Right kidney (tissue), 1 donor: ENCODE measurements at regions not wholly inside any gene's neighbourhood (a gene's known extent, or its start where the extent isn't known, plus 50 kb on each side); places are given as distances from the start of the nearest gene placed in this dataset.

Source experiments
- DNase-seq: peaks from one replicate; pipeline ENCODE4 v3.0.0-alpha.2; 2016

DNA sequence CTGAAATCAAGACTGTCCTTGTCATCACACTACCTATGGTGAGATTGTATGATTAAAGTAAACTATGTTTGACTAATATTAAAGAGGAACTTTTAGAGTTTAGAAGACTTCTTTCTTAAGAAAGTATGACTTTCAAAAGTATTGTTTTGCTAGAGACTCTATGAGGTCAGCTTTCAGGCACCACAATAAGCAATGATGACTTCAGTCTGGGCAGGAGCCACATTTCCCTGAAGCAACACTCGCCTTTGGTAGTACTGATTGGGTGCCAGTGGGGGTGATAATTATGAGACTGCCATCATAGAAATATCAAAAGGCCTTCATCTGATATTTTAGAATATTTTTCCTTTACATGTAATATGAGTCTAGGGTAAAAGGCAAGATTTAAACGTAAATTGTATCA, 212.6 kb downstream of the DTHD1 start:
- no peak for DNase-seq

DNA sequence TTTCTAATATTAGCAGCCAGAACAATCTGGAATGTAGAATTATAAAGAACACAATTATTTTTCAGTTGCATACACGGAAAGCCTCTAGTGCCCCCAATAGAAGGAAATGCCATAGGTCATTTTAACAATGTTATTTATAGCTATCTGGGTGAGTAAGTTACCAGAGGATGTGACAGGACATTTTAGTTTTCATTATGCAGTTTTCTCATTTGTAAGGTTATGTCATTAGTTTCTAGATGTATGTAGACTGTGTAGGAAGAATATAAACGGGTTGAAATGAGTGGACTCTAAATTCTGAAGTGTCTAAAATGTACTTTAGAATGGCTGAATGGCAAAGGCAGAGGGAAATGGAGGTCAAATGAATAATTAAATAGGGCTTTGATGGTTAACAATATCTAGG, 213.3 kb downstream of the DTHD1 start:
- DNase-seq, result no peak

DNA sequence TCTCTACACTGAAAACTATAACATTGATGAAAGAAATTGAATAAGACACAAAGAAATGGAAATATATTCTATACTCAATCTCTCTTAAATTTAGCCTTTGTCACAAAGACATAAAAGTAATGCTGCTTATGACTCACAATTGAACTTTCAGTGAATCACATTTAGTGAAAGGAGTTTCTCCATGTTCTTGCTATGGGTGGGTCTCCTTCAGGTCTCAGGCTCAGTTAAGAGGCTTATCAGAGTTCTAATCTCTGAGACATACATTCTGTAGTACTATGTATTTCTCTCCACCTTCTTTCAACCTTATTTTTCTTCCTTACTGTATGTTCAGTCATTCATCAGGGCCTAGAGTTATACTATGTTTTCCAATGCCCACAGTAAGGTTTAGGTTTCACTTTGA, 220.9 kb downstream of the DTHD1 start:
- DNase-seq, result no peak

DNA sequence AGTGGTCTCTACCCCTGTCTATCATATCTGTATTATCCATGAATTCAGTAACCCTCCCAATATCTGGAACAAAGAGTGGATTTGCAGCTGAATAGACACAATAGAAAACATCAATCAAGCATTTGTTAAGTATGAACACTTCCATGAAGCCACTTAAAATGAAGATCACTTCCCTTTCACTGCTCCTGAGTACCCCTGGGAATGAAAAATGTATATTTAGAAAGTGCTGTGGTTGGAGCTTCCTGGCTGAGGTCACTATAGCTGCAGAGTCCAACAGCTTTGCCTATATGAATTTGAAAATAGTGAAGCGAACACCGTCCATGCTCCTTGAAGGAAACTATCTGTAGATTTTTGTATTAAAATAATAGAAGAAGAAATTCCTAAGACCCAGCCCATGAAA, 227.0 kb downstream of the DTHD1 start:
- no peak for DNase-seq

DNA sequence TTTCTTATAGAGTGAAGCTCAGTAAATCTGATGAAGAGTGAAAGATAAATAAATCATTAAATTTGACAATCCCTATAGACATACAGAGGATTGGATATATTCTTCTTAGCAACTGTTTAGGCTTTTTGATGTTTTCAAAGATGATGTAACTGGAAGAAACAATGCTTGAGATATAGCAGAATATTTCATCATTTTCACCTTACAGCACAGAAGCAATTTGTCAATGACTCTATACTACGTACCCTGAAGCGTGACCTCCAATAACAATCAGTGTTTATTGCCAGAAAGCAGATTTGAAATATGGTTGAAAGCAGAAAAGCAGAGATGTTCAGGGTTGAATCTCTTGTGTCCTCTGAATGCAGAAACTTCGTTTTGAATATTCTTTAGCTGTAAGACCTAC, 228.4 kb downstream of the DTHD1 start:
- no peak for DNase-seq

DNA sequence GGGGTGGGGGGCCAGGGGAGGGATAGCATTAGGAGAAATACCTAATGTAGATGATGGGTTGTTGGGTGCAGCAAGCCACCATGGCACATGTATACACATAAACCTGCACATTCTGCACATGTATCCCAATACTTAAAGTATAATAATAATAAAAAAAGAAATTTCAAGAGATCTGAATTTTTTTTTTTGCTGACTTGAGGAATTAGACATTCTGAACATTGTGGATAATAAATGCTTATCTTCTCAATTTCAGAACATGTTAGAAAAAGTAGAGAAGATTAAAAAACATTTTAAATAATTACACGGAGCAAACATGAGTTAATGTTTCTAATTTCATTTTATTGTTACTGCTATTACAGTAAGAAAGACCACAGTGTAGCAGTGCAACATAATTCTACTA, 230.4 kb downstream of the DTHD1 start:
- DNase-seq, result no peak

DNA sequence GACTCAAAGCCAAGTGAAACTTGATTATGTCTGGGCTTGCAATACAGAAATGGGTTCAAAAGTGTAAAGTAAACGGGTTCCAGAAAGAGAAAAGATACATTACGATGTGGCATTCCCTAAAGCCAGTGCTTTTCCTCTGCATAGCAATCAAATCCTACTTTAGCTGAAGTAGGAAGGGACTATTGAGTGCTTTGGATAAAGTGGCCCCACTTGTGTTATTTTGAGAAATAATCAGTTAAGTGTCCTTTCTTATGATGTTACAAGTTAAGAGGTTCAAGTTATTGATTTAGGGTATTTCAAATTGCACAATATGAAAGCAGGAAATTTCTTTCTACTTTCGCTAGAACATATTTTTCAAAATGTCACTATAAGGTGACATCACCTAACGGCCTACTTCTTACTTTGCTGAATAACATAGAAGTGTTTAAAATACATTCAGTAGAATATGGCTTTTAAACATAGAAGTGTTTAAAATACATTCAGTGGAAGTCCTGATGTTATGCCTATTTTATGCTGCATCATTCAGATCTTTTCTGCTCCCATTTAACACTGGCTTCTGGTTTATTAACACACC, 235.2 kb downstream of the DTHD1 start:
- DNase-seq, result no peak

DNA sequence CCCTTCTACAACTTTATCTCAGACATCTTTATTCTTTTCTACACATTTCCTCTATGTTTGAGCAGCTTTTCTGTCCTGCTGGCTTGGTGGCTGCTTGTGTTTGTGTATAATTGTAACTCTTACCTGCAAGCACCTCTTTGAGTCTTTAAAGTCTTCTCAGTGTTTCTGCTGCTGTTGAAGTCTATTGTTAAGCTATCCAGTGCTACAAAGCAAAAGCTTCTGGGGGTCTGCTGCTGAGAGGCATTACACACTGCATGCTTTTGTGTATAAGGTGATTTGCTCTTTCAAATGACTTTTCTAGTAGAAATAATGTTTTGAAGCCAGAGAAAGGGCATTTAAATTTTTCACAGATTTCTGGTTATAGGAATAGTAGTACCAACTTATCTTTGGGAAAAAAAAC, 241.8 kb downstream of the DTHD1 start:
- no peak for DNase-seq

DNA sequence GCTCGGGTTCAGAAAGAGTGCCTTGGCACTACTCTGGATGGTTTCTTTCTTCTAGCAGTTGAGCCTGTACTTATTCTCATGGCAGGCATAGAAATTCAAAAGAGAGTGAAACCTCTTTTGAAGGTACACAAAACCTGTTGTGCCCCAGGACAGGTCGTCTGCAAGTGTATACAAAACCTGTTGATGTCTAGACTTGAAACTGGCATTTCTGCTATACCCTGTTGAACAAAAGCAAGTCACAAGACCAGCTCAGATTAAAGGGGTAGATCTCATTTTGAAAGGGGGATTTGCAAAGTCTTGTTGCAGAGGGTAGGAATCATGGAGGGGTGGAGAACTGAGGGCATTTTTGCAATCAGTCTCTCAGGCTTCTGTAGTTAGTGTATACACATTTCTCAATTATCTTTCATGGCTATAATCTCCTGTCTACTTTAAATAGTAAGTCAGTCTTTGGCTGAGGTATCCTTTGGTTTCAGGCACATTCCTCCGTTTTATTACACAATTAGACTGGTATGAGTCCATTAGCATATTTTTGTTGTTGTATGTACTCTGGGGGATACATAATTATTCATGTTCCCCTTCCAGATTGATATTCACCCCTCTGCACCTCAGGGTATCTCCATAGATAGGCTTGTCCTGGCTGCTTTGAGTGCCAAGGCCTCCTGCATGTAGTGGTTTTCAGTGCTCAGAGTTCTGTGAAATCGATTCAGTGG, 251.4 kb downstream of the DTHD1 start:
- DNase-seq, result no peak

DNA sequence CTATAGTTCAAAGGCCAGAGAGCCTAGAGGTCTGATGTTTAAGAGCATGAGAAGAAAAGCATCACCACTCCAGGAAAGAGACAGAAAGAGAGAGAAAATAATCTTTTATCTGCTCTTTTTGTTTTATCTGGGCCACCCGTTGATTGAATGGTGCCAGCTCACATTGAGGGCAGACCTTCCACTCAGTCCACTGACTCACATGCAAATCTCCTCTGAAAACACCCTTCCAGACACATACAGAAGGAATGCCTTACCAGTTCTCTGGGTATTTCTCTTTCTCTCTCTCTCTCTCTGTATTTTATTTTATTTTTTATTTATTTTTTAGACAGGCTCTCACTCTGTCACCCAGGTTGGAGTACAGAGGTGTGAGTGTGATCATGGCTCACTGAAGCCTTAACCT, 252.5 kb downstream of the DTHD1 start:
- no peak for DNase-seq

DNA sequence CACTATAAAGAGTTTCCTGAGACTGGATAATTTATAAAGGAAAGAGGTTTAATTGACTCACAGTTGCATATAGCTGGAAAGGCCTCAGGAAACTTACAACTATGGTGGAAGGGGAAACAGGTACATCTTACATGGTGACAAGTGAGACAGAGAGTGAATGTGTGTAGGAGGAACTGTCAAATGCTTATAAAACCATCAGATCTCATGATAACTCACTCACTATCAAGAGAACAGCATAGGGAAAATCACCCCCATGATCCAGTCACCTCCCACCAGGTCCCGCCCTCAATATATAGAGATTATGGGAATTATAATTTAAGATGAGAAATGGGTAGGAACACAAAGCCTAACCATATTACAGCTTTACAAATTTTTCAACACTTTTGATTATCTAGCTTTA, 266.0 kb downstream of the DTHD1 start:
- no peak for DNase-seq

DNA sequence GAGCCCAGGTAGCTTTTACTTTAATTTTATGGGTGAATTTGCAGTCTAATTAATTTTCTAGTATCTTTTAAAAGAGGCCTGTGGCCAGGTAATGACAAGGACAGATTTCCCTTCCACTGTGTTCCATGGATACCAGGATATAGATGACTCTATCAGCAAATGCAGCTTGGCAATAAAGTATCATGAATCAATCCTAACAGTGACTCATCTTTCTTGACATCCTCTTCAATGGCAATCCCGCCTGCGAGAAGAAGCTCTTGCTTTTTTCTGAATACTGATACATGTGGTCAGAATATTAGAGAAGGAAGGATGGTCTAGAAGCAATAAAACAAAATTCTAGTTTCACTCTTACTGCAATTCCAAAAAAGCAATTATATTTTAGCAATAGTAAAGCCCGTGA, 267.8 kb downstream of the DTHD1 start:
- DNase-seq, result no peak

DNA sequence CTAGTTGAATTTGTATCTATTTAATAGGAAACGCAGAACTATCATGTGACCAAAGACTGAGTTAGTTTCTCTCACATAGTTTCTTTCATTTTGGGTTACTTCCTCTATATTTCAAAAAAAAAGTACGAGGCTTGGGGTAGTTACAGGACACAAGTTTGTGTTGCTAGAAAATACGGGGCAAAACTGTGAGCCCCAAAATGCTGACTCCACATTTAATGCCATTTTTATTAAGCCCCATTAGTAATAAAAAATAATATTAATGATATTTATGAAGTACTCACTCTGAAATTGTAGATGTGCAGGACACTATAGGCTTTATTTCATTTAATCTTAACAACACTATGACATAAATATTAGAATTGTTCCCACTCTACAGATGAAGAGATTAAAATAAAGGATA, 268.6 kb downstream of the DTHD1 start:
- DNase-seq, result no peak

DNA sequence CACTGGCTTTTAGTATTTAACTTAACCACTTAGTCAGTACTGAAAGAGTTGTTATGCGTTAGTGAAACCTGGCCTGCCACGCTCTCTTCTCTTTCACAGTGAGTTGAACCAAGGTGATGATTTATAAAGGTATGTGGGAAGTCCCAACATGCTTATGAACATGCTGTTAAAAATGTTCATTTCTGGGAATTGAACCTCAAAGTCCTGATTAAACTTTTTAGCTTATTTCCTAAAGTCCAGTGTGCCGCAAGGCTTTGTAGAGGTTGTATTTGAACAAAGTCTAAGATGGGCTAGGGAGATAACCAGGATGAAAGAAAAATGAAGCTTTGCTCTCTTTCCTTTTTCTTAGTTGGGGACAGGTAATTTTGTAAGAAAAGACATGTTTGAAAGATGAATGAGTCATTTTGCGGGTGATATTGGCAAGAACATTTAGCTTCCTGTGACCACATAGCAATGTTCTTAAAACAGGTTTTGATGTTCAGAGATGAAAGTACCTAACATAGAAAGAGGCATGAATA, 270.3 kb downstream of the DTHD1 start:
- DNase-seq, result no peak

DNA sequence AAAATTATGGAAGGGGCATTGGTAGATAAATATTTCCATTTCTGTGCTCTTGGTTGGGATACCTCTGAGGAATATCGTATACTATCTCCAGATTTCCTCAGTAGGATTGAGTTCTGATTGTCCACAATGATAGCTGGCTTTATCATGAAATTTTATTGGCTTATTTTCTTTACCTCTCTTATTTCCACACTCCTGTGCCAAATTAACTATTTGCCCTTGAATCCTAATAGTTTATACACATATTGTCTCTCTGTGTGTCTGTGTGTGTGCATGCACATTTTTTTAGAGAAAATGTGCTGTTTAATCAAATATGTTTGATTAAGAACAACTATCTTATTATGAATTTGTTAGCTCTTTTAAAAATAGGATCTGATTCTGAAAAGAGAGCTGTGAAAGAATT, 271.6 kb downstream of the DTHD1 start:
- no peak for DNase-seq

DNA sequence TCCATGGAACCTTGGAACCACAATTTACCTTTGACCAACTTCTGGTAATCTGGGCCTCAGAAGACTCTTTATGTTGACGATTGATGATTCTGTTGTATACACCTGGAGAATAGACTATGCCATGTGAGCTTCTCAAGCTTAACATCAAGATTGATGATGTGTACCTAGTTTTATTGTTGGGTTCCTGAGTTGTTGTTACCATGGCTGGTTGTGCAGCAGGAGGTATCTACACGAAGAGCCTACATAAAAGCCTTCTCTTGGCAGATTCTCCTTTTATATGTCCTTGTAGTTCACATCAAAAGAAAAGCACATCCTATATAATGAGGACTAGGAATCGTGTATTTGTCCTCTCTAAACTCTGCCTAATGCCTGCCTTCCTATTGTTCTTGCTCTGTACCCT, 272.0 kb downstream of the DTHD1 start:
- DNase-seq, result no peak

DNA sequence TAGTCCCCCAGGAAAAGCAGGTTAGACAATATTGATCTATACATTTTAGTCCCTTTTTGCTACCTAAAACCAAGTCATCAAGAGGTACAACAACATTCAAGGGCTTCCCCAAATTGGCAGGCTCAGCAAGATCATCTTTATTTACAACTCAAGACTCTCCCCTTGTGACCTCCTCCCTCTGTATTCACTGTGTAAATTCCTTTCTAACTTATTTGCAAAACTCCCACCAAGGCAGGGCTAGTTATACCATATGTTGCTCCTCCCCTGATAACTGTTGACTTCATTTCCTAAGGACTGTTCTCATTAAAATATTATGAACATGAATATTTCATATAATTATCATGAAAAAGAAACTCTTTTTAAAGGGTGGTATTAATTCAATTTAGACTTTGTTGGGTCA, 275.6 kb downstream of the DTHD1 start:
- no peak for DNase-seq

DNA sequence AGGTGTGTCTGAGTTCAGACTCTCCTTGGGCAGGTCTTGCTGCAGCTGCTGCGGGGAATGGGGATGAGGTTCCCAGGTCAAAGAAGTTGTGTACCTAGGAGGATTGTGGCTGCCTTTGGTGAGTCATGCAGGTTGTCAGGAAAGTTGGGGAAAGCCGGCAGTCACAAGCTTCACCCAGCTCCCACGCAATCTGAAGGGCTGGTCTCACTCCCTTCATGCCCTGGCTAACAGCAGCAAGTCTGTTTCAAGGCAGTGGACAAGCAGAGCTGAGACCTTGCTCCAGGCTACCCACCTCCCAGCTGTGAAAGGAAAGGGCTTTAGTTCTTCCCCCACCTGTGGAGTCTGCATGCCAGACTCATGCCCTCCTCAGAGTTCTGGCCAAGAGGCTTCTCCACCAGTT, 287.2 kb downstream of the DTHD1 start:
- no peak for DNase-seq

DNA sequence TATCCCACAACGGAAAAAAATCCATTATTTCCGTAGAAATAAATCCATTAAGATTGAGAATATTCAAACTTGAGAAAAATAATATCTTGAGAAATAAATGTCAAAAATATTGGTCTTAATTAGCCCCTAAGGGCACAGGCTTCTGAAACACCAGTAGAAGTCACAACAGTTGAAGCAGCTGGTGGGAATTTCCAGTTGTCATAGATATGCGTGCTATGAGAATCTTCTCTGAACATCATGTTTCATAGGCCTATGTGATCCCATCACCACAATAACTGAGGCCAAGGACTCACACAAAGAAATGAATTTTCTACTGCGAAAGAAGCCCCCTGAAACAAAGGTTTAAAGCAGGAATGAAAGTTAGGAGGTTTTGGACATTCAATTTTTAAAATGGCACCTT, 292.0 kb downstream of the DTHD1 start:
- DNase-seq, result no peak

DNA sequence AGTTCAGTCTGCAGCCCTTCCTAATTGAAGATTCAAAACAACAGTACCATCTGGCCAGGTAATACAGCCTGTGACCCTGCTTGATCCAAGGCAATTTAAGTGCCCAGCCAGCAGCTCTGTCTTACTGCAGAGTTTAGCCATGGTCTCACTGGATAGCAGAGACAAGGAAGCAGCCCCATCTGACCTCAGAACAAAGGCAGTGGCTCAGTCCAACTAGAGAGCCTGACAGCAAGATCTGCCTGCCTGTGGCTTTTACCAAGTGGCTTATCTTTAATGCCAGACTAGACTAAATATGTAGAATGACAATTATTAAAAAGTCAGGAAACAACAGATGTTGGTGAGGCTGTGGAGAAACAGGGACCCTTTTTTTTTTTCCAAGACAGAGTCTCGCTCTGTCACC, 293.4 kb downstream of the DTHD1 start:
- no peak for DNase-seq

DNA sequence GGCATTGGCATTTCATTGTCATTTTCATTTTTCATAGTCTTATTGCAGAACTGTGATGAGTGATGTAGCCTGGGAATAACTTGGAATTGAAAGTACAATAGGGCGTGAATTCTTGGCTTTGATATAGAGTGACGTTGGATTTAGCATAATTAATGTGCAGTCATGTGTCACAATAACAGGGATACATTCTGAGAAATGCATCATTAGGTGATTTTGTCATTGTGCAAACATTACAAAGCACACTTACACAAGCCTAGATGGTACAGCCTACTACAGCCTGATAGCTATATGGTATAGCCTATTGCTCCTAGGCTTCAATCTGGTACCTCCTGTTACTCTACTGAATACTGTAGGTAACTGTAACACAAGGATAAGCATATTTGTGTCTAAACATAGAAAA, 300.8 kb downstream of the DTHD1 start:
- no peak for DNase-seq

DNA sequence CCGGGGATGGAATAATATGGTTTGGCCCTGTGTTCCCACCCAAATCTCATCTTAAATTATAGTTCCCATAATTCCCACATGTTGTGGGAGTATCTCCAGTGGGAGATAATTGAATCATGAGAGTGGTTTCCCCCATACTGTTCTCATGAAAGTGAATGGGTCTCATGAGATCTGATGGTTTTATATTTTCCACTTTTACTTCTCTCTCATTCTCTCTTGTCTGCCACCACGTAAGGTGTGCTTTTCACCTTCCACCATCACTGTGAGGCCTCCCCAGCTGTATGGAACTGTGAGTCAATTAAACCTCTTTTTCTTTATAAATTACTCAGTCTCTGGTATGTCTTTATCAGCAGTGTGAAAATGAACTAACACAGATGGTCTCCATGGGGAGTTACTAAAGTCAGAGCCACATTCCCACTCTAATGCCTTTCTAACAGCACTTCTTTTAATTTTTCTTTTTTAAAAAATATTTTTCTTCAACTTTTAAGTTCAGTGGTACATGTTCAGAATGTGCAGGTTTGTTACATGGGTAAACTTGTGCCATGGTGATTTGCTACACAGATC, 306.6 kb downstream of the DTHD1 start:
- no peak for DNase-seq

DNA sequence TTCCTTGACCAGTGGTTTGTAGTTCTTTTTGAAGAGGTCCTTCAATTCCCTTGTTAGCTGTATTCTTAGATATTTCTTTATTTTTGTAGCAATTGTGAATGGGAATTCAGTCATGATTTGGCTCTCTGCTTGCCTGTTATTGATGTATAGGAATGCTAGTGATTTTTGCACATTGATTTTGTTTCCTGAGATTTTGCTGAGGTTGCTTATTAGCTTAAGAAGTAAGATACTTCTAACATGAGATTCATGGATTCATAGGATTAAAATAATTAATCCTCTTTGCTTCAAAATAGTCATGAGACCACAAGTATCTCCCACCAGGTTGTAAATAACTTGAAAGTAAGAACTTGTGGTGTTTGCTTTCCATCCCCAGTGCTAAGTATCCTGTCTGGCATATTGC, 308.9 kb downstream of the DTHD1 start:
- no peak for DNase-seq

DNA sequence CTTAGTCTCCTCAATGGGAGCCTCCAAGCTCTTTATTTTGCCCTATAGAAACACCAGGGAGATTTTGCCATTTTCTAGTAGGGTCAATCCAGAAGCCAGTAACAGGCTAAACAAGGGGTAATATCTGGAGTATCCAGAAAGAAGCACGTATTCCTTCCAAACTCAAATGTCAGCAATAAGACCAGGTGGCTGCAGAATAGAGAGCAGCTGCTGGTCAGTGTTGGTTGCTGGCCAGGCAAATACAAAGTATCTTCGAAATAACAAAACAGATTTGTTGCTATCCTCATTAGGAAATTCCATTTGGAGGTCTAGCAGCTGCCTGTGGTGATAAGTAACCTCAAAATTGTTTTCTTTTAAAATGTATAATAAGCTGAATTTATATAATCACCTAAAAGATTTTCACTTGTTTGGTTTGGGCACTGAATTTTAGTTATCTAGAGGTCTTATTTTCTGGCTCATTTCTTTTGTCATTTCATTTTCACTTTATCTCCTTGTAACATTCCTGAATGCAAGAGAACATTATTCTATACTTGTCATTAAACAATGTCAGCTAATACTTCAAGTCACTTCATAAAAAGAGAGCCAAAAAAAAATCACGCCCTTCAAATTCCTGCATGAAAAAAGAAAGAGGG, 320.6 kb downstream of the DTHD1 start:
- DNase-seq, result no peak
